ENCODE measurements at regions not wholly inside any gene's neighbourhood (a gene's known extent, or its start where the extent isn't known, plus 50 kb on each side); places are given as distances from the start of the nearest gene placed in this dataset.
A peak's percentile ranks its signal among the peaks of the same experiment; 100 is the strongest.

DNA sequence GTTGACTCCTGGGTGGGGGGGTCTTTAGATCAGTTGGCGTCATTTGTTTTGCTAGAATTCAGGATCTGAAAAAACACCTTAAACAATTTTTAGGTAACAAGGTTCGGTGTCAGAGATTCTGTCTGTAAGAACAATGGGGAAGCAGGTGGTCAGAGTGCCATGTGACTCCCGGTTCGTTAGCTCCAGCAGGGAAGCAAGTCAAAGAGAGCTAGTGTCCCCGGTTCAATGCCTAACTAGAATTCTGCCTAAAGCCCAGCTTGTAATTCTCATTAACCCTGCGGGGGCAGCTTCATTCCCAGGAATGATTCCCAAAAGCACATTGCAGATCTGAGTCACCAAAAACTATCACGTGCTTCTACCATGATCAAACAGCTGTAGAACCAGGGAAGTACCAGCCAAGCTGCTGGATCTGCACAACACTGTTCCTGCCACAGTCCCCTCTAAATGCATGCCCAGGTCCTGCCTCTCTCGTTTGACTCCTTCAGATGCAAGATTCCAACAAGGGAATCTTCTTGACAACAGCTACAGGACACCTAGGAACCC is 664.3 kb upstream of the CELF2 start:
- DNase-seq (ENCODE audit: low read depth in 2 of 2), result no peak

- DNase-seq (ENCODE audit: low read depth in 2 of 2), result no peak
These were observed 658.4 kb upstream of the CELF2 start for GRCh38 chr10:10359263-10359662.

GRCh38 chr10:10361301-10361885 is 656.3 kb upstream of the CELF2 start:
- DNase-seq (ENCODE audit: low read depth in 2 of 2), result no peak

- no peak for DNase-seq (ENCODE audit: low read depth in 2 of 2)
These were observed 654.9 kb upstream of the CELF2 start for GRCh38 chr10:10362800-10363199.

DNA sequence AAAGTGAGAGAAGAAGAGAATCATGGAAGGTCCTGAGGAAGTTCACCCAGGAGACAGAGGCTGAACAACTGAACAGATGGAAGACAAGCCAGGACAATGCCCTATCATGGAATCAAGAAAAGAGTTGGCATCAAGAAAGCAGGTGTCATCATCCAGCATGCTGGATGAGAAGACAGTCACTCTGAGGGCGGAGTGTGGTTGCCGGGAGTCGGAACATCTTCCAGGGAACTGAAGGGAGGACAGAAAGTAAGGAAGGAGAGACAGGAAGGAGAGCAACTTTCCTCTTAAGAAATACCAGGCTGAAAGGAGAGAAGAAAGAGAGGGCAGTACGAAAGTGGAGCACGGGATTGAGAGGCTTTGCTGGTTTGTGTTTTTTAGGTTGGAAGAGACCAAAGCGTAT is 654.5 kb upstream of the CELF2 start:
- no peak for DNase-seq (ENCODE audit: low read depth in 2 of 2)

- DNase-seq (ENCODE audit: low read depth in 2 of 2), result no peak
These were observed 652.8 kb upstream of the CELF2 start for GRCh38 chr10:10364902-10365301.

DNA sequence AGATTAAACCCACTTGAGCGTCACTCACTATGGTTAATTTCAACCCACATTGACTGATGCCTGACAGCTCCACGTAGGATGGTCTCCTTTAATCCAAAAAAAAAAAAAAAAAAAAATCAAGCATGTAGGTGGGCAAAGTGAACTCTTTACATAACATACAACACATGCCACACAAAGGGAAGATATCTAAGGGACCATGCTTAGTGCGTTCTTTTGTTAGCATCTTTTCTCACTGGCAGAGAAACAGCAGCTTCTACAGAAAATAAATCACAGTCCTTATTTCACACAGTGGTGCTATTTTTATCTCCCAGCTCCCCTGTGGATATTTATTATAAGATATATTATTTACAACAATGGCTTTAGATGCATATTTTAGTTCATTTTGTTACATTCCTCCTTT is 652.0 kb upstream of the CELF2 start:
- DNase-seq (ENCODE audit: low read depth in 2 of 2), result no peak

DNA sequence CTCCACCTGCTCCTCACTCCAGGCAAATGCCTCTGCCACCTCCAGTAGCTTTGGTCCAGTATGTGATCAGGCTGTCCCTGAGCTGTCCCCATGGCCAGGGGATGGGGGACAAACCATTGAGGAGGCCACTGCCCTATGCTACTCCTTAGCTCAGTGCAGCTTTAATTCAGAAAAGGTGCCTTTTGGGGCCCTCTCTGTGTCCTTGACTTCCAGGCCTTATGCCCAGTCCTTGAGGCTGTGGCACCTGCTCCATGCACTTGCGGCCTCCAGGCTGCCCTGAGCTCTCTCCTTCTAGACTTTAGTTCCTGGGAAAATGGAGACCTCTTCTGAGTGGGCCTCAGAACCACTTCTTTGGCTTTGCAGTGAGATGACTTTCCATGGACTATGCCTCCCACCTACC is 650.8 kb upstream of the CELF2 start:
- DNase-seq (ENCODE audit: low read depth in 2 of 2), result no peak

DNA sequence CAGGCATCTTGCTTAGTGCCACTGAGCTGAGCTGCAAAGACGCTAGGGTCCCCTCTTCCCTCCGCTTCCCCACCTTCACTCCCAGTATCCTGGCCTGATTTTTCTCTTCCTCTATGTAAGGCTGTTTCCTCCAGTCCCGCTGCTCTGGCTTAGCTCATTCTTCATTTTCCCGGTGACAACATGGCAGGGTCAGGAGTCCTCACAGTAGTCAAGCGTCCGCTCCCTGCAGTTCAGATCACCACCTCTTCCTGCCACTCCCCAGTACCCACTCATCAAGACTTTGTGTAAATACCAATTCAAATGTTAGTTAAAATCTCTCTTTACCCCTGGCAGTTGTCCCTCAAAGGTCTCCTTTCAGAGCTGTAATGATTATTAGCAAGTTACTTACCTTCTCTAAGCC is 650.4 kb upstream of the CELF2 start:
- DNase-seq (ENCODE audit: low read depth in 2 of 2), result no peak

- no peak for DNase-seq (ENCODE audit: low read depth in 2 of 2)
These were observed 648.6 kb upstream of the CELF2 start for GRCh38 chr10:10368951-10369576.

DNA sequence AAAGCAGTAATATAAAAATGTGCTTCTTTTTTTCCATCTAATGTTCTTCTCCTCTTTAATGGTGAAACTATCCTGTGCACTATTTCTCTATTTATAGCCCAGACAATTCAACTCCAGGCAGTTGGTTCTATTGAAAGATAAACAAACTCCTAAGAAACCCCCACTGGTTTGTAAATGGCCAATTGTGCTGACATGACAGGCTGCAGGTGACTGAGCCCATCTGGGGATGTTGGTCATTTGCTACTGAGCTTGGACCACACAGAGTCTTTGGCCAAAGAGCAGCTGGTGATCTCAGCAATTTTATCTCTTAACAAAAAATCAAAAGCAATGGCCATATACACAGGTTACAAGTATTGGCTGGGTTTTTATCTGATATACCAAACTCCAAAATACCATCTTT is 631.8 kb upstream of the CELF2 start:
- no peak for DNase-seq (ENCODE audit: low read depth in 2 of 2)

DNA sequence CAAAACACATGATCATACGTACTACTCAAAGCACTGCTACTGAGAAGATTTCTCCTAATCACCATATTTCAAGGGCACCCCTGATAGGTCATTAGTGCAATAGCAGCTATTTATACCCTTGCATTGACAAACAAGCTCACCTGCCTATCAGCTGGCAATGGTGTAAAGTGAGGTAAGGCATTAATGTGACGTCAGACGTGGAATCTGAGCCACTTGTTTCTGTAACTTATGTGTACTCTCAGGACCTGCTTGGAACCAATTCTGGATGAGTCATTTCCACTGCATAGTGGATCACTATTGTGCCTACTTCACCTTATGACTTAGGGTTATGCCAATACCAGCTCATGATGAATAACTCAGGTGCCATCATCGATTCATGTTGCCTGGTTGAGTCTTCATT is 628.5 kb upstream of the CELF2 start:
- no peak for DNase-seq (ENCODE audit: low read depth in 2 of 2)

DNA sequence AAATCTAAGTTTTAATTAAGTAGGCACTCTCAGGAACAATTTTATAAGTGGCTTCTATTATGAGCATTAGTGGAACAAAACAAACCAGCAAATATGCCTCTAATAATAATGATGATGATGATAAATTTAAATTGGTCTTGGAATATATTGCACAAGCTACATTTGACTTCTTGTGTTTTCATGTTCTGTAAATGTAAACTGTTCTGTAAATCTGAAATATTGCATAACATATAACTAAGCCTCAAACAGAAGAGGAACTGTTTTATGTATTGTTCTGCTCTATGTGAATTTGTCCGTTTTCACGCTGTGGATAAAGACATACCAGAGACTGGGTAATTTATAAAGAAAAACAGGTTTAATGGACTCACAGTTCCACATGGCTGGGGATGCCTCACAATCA is 625.2 kb upstream of the CELF2 start:
- DNase-seq (ENCODE audit: low read depth in 2 of 2), result no peak

DNA sequence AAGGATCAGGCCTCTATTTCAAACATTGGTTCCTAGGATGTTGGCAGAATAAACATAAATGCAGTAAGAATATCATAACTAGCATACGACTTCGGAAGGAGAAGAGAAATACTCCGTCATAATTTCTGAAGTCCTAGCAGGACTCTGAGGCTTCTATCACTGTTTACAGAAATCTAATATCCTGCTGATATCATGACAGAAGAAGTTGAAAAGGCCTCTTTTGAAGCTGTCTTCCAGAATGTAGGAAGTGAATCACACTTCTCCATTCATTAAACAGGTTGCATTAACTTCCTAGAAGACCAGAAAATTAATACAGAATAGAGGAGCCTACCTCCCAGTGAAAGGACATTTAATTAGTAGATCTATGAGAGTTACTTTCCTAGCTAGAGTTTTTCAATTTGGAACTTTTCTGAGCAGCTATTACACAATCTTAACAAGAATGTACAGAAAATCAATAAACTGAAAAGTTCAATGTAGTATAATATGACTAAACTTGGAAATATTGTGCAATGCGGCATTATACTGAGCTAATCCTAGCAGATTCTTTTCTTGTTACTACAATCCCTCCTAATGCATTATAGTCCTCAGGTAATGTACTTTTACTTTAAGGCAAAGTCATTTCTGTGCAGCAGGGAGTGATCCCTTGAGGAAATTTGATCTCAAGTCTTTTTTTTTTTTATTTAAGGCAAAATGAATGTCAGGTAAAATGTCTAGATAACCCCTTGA is 622.6 kb upstream of the CELF2 start:
- no peak for DNase-seq (ENCODE audit: low read depth in 2 of 2)

- no peak for DNase-seq (ENCODE audit: low read depth in 2 of 2)
These were observed 621.1 kb upstream of the CELF2 start for GRCh38 chr10:10396601-10397000.

DNA sequence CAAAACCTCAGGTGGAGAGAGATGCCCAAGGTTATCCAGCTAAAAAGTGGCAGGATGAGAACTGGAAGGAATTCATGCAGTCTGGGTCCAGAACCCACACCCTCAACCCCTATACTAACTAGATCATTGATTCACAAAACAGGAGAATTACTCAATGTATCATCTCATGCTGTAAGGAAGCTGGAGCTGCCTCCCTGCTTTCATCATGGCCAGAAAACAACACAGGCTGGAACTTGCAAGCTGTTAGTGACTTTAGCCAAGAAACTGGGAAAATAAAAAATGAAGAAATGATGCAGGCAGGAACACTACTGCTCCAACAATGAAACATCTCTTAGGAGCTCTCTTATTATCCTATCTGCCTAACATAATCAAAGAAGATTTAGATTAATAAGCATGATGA is 619.8 kb upstream of the CELF2 start:
- DNase-seq (ENCODE audit: low read depth in 2 of 2), result no peak

- no peak for DNase-seq (ENCODE audit: low read depth in 2 of 2)
These were observed 613.9 kb upstream of the CELF2 start for GRCh38 chr10:10403762-10404161.

- DNase-seq (ENCODE audit: low read depth in 2 of 2), result no peak
These were observed 600.0 kb upstream of the CELF2 start for GRCh38 chr10:10417671-10418070.

DNA sequence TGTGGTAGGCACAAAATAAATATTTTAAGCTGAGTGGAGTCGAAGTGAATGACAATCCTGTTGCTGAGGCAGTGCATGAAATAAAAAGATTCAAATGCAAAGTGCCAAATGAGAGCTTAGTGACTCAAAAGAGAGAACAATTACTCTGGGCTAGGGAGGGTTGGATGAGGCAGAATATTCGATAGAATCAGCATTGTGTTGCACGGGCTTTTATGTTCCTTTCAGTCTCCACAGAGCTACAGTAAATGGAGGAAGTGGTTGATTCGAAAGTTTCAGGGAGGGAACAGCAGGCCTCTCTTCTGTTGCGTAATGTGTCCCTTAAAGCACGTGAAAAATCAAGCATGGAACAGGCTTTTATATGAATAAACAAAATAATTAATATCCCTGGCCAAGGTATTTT is 599.3 kb upstream of the CELF2 start:
- DNase-seq (ENCODE audit: low read depth in 2 of 2), result peak in 1 of 2 donors; percentile 2

DNA sequence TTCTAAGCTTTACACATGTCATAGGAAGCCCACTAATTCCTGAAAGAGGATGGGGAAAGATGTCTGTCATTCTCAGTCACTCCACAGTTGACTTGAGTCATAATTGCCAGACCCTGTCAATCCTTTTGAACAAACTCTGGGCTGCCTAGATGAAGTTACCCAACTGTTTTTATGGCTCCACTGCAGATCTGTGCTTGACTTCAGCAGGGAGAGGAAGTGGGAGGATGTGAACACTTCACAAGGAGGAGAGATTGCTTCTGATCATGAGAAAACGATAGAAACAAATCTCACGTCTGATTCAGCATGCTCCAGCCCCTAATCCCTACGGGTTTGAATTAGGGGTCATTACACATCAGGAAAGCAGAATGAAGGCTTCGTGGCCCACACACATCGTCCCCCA is 596.6 kb upstream of the CELF2 start:
- DNase-seq (ENCODE audit: low read depth in 2 of 2), result no peak

GRCh38 chr10:10431422-10432066 is 586.1 kb upstream of the CELF2 start:
- DNase-seq (ENCODE audit: low read depth in 2 of 2), result no peak

DNA sequence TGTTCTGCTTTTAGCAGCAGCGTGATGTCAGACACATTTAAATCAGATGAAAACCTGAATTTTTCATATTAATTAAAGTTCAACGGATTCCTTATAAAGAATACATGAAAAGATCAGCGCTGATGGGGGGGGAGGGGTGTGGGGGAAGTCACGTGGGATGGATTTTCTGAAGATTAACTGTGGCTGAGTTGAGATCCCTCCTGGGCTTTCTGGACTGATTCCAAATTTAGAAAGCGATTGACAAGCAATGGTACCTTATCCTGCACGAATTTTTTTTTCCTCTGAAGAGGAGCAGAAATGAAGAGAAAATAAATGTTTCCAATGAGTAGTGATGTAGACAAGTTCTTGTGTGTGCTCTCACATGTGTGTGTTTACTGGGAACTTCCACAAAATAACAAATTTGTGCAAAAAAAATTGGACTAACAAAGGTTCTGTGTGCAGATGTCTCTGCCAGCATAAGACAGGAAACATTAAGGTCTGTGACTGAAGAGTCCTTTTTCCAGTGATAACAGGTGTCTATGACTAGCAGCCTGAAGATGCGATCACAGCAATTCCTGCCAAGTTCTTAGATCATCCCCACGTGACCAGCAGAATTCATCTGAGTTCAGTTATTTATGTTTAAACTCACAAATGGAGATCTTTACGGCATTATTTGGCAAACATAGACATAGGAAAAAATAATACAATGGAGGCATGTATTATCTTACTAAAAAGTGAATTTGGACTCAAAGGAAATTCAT is 585.2 kb upstream of the CELF2 start:
- no peak for DNase-seq (ENCODE audit: low read depth in 2 of 2)
